ENCODE measurements at regions not wholly inside any gene's neighbourhood (a gene's known extent, or its start where the extent isn't known, plus 50 kb on each side); places are given as distances from the start of the nearest gene placed in this dataset.

GRCh38 chr12:124489220-124489619 lies 78.2 kb downstream of the NCOR2 start:
- DNase-seq, result no peak

- DNase-seq, result no peak
These were observed 78.9 kb downstream of the NCOR2 start for GRCh38 chr12:124488520-124488919.

GRCh38 chr12:124487834-124488165 lies 79.6 kb downstream of the NCOR2 start:
- no peak for DNase-seq

- peak in 1 of 14 donors; percentile 24 for DNase-seq
These were observed 80.2 kb downstream of the NCOR2 start for GRCh38 chr12:124487066-124487833.

- peak in 1 of 14 donors; percentile 29 for DNase-seq
These were observed 81.0 kb downstream of the NCOR2 start for GRCh38 chr12:124486346-124486963.

GRCh38 chr12:124485371-124485770 lies 82.0 kb downstream of the NCOR2 start:
- DNase-seq, result no peak

GRCh38 chr12:124484526-124484953 lies 82.9 kb downstream of the NCOR2 start:
- no peak for DNase-seq

- DNase-seq, result no peak
These were observed 83.3 kb downstream of the NCOR2 start for GRCh38 chr12:124484067-124484466.

GRCh38 chr12:124482901-124483799 lies 84.3 kb downstream of the NCOR2 start:
- DNase-seq, result no peak

GRCh38 chr12:124482567-124482893 lies 84.9 kb downstream of the NCOR2 start:
- DNase-seq, result no peak

GRCh38 chr12:124481772-124482566 lies 85.4 kb downstream of the NCOR2 start:
- no peak for DNase-seq

- DNase-seq, result no peak
These were observed 86.1 kb downstream of the NCOR2 start for GRCh38 chr12:124481257-124481750.

GRCh38 chr12:124480469-124481256 lies 86.7 kb downstream of the NCOR2 start:
- peak in 3 of 14 donors; percentile 21 to 63 (median 29) for DNase-seq

GRCh38 chr12:124479680-124480468 lies 87.5 kb downstream of the NCOR2 start:
- DNase-seq, result no peak

GRCh38 chr12:124478985-124479645 lies 88.3 kb downstream of the NCOR2 start:
- DNase-seq, result no peak

- DNase-seq, result no peak
These were observed 89.0 kb downstream of the NCOR2 start for GRCh38 chr12:124478416-124478815.

- DNase-seq, result no peak
These were observed 90.1 kb downstream of the NCOR2 start for GRCh38 chr12:124477107-124477915.

GRCh38 chr12:124476011-124476400 lies 91.4 kb downstream of the NCOR2 start:
- DNase-seq, result no peak

Data from C1 segment of cervical spinal cord (tissue), 14 donors.